GM08714 (cell line): ENCODE measurements at regions not wholly inside any gene's neighbourhood (a gene's known extent, or its start where the extent isn't known, plus 50 kb on each side); places are given as distances from the start of the nearest gene placed in this dataset.

Source experiments
- H3K4me3 ChIP-seq: fragments of 200-500 bp; sonication (Bioruptor generic); 2 replicates; pipeline ENCODE4 v1.5.1; 2014; ENCODE audit warnings: mild to moderate bottlenecking, low read length, inconsistent platforms
- ZNF274 ChIP-seq: IDR thresholded peaks from 2 replicates; pipeline ENCODE4 v1.6.1; 2012; ENCODE audit warnings: mild to moderate bottlenecking, low read depth, low read length

- H3K4me3 ChIP-seq, result no peak overlapping the region
- no peak for TF ChIP-seq ZNF274
These were observed 83.8 kb upstream of the PMFBP1 start for GRCh38 chr16:72255786-72256185.

- H3K4me3 ChIP-seq, result no peak overlapping the region
- TF ChIP-seq ZNF274, result no peak
These were observed 75.9 kb upstream of the PMFBP1 start for GRCh38 chr16:72247821-72248253.

- TF ChIP-seq ZNF274, result no peak
- no peak overlapping the region; the same call in 1 of the 2 replicates for H3K4me3 ChIP-seq
These were observed 74.5 kb upstream of the PMFBP1 start for GRCh38 chr16:72246423-72246822.

- no peak overlapping the region for H3K4me3 ChIP-seq
- no peak for TF ChIP-seq ZNF274
These were observed 72.9 kb upstream of the PMFBP1 start for GRCh38 chr16:72244853-72245252.

- TF ChIP-seq ZNF274, result no peak
- no peak overlapping the region for H3K4me3 ChIP-seq
These were observed 71.7 kb upstream of the PMFBP1 start for GRCh38 chr16:72243621-72244020.

GRCh38 chr16:72242757-72243156 is 70.8 kb upstream of the PMFBP1 start:
- no peak overlapping the region for H3K4me3 ChIP-seq
- no peak for TF ChIP-seq ZNF274

GRCh38 chr16:72241930-72242329 is 70.0 kb upstream of the PMFBP1 start:
- no peak for TF ChIP-seq ZNF274
- H3K4me3 ChIP-seq, result no peak overlapping the region

- no peak overlapping the region for H3K4me3 ChIP-seq
- no peak for TF ChIP-seq ZNF274
These were observed 69.1 kb upstream of the PMFBP1 start for GRCh38 chr16:72241008-72241407.

- no peak overlapping the region for H3K4me3 ChIP-seq
- TF ChIP-seq ZNF274, result no peak
These were observed 68.5 kb upstream of the PMFBP1 start for GRCh38 chr16:72240466-72240865.

GRCh38 chr16:72236866-72237265 is 64.9 kb upstream of the PMFBP1 start:
- H3K4me3 ChIP-seq, result no peak overlapping the region
- no peak for TF ChIP-seq ZNF274

- no peak for TF ChIP-seq ZNF274
These were observed 62.4 kb upstream of the PMFBP1 start for GRCh38 chr16:72234387-72234786.

GRCh38 chr16:72228014-72228413 is 56.1 kb upstream of the PMFBP1 start:
- no peak for TF ChIP-seq ZNF274
- no peak overlapping the region for H3K4me3 ChIP-seq

More at GRCh38 chr16:72234387-72234786, 62.4 kb upstream of the PMFBP1 start:
- no peak overlapping the region for H3K4me3 ChIP-seq

GRCh38 chr16:72226136-72226535 is 54.2 kb upstream of the PMFBP1 start:
- no peak overlapping the region for H3K4me3 ChIP-seq
- TF ChIP-seq ZNF274, result no peak

GRCh38 chr16:72224260-72224768 is 52.4 kb upstream of the PMFBP1 start:
- H3K4me3 ChIP-seq, result no peak overlapping the region
- no peak for TF ChIP-seq ZNF274

GRCh38 chr16:72222503-72222902 is 50.5 kb upstream of the PMFBP1 start:
- H3K4me3 ChIP-seq, result no peak overlapping the region
- TF ChIP-seq ZNF274, result no peak
